ENCODE measurements at regions not wholly inside any gene's neighbourhood (a gene's known extent, or its start where the extent isn't known, plus 50 kb on each side); places are given as distances from the start of the nearest gene placed in this dataset.

- TF ChIP-seq, protein P1, sequence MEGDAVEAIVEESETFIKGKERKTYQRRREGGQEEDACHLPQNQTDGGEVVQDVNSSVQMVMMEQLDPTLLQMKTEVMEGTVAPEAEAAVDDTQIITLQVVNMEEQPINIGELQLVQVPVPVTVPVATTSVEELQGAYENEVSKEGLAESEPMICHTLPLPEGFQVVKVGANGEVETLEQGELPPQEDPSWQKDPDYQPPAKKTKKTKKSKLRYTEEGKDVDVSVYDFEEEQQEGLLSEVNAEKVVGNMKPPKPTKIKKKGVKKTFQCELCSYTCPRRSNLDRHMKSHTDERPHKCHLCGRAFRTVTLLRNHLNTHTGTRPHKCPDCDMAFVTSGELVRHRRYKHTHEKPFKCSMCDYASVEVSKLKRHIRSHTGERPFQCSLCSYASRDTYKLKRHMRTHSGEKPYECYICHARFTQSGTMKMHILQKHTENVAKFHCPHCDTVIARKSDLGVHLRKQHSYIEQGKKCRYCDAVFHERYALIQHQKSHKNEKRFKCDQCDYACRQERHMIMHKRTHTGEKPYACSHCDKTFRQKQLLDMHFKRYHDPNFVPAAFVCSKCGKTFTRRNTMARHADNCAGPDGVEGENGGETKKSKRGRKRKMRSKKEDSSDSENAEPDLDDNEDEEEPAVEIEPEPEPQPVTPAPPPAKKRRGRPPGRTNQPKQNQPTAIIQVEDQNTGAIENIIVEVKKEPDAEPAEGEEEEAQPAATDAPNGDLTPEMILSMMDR (conservative IDR thresholded peaks at IDR 0.05 in 1 of 2, IDR thresholded peaks at IDR 0.05 in 1 of 2; ENCODE audit: extremely low read depth in 1 of 2, insufficient read depth in 1 of 2, low read depth in 1 of 2, low read length in 2 of 2): no peak
- no peak for TF ChIP-seq EZH2 (IDR thresholded peaks at IDR 0.05; ENCODE audit: borderline replicate concordance, low read length)
Observed at GRCh38 chr16:54687043-54687899, 243.4 kb upstream of the IRX5 start.
